NCI-H2029 (cell line): ENCODE measurements at regions not wholly inside any gene's neighbourhood (a gene's known extent, or its start where the extent isn't known, plus 50 kb on each side); places are given as distances from the start of the nearest gene placed in this dataset.
A peak's percentile ranks its signal among the peaks of the same experiment; 100 is the strongest.

ENCODE experiments used
- DNase-seq: peaks from one replicate; lab custom pipeline; 2025; lab: John Stamatoyannopoulos, UW

DNA sequence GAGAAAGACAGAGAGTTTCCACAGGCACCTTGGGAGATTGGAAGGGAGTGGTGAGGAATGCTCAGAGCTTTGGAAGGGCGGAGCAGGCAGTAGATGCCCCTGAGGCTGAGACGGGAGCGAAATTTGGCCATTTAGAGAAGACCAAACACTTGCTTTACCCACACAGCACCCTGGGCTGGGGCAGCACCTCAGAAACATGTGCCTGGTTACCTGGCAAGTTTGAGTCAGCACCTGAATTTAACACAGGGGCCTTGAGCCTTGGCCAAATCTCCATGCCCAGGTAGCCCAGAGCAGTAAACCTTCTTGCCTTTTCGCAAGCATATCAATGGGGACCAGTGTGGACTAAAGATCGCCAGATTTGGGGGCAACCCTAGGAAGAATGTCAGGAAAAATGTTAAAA is 111.9 kb upstream of the NFE2L3 start:
- DNase-seq = no peak

DNA sequence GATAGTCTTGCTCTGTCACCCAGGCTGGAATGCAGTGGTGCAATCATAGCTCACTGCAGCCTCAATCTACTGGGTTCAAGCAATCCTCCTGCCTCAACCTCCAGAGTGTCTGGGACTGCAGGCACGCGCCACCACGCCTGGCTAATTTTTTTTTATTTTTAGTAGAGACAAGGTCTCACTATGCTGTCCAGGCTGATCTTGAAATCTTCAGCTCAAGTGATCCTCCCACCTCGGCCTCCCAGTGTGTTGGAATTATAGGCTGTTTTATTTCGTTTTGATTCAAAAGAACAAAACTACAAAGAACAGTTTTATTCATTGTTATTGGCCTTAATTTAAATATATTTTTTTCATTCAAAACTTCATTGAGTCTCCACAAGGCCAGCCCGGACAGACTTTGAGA is 109.8 kb upstream of the NFE2L3 start:
- no peak for DNase-seq

DNA sequence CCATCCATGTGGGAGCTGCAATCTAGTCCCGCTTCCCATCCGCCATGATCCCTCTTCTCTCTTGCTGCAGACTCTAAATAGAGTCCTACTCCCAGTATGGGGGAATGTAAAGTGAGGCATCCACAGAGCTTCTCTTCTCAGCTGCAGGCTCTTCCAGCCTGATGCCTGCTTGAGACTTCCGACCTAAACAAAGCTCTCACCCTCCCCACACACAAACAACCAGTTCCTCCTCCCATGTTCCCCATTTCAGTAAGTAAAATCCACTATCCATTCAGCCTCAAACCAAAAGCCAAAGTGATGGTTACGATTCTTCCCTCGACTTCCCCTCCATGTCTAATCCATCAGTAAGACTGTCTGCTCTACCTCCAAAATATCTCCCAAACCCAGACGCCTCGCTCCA is 108.2 kb upstream of the NFE2L3 start:
- no peak for DNase-seq

DNA sequence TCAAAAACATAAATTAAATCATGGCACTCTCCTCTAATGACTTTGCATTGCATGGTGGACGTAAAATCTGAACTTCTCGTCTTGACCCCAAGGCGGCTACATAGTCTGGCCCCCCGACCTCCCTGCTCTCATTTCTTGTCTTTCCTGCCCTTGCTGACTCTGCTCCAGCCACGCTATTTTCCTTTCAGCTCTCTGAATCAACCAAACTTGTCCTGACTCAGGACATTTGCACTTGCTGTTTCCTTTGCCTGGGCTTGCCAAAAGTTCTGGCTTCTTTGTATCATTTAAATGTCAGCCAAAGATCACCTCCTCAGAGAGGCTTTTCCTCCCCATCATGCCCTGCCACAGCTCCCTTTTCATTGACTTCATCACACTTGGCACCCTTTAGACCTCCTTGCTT is 107.7 kb upstream of the NFE2L3 start:
- DNase-seq = no peak

DNA sequence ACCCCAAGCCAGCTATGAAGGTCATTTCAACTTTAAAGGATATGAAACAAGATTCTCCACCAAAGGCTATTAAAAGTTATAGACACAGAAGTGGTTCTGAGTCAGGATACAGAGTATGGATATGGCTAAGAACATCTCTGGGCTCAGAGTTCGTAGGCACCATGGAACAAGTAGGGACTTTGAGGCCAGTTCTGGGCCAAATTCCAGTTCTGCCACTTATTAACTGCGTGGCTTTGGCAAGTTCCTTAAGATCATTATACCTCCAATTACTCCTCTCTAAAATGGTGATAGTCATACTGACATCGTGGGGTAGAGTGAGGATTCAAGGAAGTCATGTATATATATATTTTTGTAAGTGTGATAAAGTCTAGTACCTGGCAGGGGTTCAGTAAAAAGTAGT is 105.8 kb upstream of the NFE2L3 start:
- DNase-seq = no peak

DNA sequence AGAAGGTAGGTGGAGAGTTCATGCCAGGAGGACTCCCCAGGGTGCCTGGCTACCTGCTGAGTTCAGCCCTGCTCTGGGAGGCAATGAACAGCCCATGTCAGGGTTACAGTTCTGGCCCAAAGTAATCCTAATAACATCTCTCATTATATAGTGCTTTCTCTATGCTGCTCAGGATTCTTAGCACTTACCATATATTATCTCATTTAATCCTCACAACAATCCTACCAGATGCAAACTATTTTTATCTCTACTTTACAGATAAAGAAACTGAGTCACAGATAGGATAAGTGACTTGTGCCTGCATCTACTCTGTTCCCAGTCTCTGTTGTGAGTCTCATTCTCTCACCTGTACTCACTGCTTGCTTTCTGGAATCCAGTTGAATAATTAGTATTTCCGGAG is 105.1 kb upstream of the NFE2L3 start:
- DNase-seq = no peak

DNA sequence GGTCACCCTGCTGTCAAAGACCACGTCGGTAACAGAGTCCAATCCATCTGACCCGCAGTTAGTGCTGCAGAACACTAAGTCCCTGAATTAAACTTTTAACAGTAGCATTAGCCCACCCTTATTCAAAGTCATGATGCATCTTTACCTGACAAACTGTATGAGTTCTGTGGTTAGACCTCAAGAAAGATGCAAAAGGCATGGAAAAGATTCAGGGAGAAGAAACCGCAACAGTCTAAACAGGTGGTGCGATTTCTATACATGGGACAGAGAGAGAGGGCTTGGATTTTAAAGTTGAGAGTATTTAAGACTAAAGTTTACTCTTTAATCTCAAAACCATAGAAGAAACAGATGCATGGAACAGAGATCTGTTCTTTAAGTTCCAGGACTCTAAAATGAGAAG is 103.3 kb upstream of the NFE2L3 start:
- DNase-seq = no peak

DNA sequence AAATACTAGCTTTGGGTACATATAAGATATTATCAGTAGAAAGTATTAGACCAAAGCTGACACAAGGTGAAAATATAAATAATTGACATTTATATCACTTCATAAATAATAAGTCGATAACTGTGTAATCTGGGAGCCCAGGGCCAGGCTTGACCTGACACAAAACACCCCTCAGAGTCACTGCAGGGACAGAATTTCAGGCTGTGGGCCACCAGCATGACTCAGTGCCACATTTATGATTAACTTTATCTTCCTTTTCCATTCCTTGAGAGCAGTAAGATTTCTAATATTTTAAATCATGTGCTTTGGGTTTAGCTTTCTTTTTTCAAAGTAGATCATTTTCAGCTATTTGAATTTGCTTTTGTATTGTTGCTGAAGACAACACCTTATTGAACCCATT is 102.9 kb upstream of the NFE2L3 start:
- no peak for DNase-seq

DNA sequence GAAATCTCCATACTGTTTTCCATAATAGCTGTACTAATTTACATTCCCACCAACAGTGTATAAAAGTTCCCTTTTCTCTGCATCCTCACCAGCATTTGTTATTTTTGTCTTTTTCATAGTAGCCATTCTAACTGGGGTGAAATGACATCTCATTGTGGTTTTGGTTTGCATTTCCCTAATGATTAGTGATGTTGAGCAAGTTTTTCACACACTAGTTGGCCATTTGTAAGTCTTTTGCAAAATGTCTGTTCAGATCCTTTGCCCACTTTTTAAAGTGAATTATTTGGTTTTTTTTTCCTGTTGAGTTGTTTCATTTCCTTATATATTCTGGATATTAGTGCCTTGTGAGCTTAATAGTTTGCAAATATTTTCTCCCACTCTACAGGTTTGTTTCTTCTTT is 101.0 kb upstream of the NFE2L3 start:
- no peak for DNase-seq

DNA sequence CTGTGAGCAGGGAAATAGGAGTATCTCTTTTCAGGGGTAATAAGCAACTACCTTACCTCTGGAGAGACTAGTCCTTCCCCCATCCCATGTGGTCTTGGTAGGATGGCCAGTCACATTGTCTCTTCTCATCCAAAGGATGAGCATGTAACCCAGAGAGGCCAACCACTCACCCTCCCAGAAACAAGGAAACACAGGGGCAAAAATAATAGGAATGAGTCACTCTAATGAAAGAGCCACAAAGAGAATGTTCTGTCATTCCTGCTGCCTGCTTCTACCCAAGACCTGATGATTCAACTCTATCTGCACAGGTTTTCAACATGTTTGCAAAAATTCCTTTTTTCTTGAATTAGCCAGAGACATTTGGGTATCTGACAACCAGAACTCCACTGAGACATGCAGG is 99.3 kb upstream of the NFE2L3 start:
- DNase-seq = no peak

DNA sequence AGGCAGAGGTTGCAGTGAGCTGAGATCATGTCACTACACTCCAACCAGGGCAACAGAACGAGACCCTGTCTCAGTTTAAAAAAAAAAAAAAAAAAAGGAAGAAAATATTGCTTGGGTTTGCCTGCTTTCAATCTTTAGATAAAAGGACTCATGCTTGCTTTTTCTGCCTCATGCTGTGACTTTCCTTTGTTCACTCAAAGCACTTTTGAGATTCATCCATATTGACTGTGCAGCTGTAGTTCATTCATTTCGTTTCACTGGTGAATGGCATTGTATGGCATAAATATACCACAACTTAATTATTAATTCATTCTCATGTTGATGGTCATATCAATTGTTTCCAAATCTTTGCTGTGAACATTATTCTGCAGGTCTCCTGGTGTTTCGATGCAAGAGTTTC is 97.6 kb upstream of the NFE2L3 start:
- no peak for DNase-seq

DNA sequence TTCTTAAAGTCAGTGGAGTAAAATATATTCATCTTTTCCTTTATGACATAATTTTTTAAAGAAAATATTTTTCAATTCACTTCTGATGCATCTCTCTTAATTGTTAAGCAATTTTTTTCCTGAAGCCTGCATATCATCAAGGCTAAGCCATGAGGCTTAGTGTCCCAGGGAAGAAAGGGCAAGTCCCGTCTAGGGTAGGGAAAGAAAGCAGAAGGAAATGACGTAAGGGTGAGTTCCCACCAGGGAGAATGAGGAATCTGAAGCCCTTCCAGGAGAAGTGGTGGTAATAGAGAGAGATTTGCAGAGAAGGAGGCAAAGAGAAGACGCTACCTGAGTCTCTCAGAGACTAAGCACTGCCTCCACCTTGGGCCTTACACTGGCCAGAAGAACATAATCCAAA is 96.8 kb upstream of the NFE2L3 start:
- no peak for DNase-seq

DNA sequence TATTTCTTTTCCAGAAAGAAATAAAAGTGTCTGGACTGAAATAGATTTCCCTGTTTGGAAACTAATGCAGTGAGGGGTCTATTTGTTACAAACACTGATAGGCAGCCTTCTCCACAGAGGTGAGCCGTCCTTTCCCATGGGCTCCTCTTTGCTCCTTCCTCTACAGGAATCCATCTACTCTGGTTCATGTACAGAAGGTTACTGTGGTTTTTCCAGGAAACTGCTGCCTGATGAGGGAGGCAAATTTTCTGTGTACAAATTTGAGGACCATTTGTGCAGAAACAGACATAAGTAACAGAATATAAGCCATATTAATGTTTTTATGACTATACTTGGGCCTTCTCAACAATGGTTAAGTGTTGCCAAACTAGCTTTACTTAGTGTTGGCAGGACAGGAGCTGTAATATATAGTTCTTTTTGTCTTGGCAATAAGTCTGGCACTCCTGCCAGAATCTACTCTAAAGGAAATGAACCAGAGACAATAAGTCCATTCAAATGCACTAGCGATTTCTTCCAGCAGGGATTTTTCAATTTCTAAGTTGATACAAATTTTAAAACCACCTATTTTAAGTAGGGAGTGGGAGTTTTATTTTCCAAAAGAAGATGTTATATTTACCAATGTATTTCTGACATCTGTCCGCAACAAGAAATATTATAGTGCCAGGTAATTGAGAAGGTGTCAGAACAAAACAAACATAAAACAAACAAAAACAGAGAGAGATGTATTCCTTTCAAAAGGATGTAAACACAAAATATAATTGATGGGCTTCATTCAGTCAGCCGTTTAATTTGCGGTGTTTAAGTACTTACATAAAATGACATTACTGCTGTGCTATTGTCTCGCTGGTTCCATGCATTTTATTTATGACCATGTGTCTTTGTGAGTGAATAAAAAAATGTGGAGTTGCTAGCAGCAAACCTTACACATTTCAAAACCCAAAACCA is 91.0 kb upstream of the NFE2L3 start:
- peak; percentile 70 for DNase-seq

DNA sequence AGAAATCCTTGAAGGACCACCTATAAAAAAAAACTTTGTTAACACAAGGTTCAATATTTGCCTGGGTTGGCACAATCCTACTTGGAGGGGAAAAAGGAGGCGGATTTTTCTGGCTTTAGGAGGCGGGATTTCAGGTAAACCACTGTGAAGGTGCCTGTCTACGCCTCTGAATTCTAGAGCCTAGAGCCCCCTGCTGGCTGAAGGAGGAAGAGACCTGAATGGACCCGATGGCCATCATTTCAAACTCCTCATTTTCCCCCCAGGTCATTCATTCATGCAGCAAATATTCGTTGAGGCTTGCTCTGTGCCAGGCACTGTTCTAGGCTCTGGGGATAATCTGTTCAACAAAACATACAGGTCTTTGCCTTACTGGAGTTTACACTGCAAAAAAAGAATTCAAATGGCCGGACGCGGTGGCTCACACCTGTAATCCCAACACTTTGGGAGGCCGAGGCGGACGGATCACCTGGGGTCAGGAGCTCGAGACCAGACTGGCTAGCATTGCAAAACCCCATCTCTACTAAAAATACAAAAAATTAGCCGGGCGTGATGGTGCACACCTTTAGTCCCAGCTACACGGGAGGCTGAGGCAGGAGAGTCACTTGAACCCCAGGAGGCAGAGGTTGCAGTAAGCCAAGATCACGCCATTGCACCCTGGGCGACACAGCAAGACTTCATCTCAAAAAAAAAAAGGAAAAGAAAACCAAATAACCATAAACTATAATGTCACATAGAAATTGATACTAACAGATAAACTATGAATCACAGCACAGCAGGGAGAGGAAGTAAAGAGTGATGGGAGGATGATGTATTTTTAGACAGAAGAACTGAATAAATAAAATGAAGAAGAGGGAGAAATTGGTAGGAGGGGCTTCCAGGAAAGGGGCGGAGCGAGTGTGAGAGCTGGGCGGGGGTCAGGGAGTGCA is 90.1 kb upstream of the NFE2L3 start:
- peak; percentile 90 for DNase-seq

DNA sequence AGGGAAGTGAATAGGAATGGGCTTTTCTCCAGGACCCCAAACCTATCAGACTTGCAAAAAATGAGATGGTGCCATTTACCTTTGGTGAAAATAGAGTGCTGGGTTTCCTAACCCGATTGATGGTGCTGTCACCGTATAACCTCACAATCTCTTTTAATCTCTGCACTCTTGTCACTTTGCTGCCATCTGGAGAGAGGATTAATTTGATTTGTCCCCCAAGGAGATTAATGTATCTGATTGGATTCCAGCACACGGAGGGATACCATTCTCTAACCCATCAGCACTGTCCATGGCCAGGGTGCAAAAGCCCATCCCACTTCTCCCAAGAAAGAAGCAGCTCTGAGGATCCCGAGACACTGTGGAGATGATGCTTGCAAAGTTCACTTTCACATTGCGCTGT is 86.3 kb upstream of the NFE2L3 start:
- DNase-seq = no peak

DNA sequence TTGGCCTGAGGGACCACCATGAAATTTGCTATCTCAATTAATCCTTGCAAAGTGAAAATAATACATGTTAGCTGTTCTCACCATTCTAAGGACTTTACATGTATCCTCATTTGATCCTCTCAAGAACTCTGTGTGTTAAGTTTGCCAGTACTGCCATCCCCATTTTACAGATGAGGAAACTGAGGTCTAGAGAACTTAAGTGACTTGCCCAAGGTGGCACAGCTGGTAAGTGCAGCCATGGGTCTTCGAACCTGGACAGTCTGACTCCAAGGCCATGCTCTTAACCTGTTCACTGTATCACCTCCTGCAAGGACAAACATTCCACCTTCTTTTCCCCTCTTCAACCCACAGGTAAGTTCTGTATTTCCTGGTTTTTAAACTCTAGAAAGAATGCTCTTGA is 85.3 kb upstream of the NFE2L3 start:
- no peak for DNase-seq

DNA sequence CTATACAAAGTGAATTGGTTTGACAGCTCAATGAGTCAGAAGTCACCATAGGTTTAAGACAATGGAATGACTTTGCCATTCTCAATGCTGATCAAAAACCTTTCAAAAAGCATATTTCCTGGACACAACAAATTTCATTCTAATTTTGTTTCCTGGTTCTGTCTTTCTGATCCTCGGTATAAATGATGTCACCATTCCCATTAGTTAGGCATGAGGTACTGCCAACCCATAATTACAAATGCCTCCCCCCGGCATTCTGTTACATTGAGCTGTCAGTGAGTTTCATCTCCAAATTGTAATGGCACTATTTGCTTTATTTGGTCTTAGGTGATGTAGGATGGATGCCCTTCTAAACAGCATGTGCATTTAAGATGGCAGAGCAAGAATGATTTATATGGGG is 81.7 kb upstream of the NFE2L3 start:
- DNase-seq = no peak

DNA sequence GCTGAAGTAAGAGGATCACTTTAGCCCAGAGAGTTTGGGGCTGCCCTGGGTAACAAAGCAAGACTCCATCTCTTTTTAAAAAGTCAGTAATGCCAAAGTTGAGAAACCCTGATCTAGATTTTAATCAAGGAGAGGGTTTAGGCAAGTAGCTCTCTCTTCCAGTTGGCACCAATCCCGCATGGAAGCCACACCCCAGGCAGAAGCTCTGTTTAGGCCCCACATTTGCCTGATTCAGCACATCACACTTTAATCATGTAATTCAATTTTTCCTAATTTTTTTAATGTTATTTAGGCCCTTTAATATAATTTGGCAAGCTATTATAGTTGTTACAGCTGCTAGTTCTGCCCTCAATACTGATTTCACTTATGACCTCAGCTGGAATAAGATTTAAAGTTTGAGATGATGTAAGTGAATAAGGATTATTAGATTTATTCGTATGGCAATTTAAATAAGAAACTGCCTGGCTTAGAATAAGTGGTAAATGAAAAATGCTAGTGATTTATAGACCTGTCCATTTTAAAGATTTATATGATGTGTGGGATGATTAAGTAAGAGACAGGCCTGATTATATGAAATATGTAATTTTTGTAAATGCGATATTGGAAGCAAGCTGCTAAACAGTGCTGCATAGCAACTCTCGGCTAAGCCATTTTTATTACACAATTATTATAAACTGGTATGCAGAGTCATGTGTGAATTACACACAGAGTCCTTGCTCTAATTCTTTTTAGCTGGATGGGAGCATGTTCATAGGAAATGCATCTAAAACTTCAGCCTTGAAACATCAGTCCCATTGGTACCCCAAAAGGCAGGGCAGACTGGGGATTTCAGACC is 80.2 kb upstream of the NFE2L3 start:
- no peak for DNase-seq

DNA sequence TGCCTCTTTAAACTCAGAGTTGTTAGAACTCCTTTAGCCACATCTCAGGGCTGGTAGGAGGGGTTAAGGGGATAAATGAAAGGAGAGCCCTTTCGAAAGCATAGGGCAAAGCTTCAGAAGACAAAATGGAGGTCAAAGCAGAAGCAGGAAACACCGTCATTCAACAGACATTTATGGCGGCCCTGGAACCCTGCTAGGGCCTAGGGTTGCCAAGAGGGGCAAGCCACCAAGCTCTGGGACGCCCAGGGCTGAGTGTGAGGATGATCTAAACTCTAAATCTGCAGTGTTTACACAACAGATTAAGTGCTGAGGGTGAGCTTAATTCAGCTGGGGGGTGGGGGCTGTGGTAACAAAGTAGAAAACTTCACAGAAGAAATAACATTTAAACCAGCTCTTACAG is 79.0 kb upstream of the NFE2L3 start:
- no peak for DNase-seq

DNA sequence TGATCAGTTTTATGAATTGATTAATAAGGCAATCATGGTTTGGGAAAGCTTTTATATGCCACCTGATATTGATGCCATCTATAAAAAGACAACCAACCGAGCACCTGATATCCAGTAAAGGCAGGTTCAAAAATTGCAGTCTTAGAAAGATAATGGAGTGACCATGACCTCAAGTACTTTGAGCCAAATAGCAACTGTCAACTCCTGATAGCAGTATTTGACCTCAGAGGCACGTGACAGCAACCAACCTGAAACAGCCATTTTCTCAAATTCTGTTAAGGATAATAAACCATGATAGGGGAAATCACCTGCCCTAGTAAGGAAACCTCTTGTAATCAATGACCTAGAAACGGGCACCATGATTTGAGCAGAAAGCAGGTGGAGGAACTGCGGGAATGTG is 77.1 kb upstream of the NFE2L3 start:
- DNase-seq = no peak

DNA sequence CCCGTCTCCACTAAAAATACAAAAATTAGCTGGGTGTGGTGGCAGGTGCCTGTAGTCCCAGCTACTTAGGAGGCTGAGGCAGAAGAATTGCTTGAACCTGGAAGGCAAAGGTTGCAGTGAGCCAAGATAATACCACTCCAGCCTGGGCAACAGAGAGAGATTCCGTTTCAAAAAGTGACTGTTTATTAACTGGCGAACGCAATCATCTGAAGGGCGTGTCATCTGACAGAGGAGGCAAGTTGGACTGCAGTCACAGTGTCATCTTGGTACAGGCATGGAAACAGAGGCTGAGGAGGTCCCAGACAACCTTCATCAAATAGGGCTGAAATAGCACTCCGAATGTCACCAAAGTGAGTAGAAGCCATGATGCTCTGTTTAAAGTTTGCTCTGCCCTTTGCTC is 75.3 kb upstream of the NFE2L3 start:
- no peak for DNase-seq
